GM19438 (cell line): ENCODE measurements at regions not wholly inside any gene's neighbourhood (a gene's known extent, or its start where the extent isn't known, plus 50 kb on each side); places are given as distances from the start of the nearest gene placed in this dataset.

Experiments
- ATAC-seq: cut with Tn5 transposase; IDR thresholded peaks from one replicate; pipeline ENCODE4 v1.9.1; 2021; ENCODE audit warnings: low read depth; ENCODE audit not compliant: unreplicated experiment

DNA sequence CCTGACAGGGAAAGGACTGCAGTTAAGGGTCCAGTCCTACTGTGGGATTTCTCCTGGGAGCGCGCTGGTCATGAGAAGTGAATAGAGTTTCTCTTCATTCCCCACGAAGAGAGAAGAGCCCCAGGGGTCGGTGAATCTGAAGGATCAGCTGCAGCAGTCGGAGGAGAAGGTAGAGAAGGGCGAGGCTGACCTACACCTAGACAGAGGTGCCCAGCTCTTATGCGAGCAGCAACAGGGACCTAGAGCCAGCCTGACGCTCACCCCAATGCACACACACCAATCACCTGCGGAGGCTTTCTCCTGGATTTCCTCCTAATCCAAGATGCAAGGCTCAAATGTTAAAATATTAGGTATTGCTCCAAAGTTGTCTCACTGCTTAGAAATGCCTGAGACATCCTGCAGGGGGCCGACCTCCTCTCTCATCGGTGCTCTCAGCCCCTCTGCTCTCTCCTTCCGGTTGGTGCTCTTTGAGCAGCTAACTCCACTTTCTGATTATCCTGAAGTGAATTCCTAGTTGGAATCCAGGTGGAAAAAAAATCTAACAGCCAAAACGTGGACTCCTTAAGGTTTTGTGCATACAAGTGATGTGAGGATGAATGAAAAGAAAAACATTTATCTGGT is 176.4 kb downstream of the AHR start:
- ATAC-seq = no peak

DNA sequence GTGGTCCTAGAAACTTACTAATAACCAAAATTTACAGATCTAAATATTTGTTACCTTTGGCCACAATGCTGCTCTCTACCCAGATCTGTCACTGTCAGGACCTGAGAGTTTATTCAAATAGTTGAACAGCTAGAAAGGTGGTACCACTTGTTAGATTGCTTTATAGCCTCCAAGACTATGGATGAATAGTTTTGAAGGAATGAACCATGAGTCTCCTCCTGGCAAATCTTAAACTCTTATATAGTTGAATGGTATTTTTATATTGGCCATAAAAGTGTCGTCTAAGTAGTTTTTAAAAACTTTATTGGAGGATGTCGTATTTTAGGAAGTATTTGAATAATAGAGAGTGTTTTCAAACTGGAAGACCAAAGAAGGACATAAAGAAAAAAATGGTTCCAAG is 178.7 kb downstream of the AHR start:
- ATAC-seq = no peak

DNA sequence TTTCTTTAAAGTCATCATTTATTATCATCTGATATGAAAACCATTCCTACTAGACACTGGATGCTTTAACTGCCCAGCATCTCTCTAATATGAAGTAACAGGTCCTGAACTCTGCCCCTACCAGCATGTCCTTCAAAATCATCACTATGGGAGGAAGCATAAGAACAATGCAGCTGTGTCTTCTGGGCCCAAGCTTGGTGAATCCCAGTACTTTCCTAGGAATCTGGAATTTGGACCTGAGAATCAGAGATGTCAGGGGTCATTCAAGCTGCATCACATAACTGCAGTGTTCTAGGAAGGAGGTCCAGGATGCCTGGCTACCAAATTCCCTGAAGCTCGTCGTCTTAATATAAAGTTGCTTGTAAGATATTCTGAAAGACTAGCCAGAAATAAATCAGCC is 182.7 kb downstream of the AHR start:
- ATAC-seq = no peak

DNA sequence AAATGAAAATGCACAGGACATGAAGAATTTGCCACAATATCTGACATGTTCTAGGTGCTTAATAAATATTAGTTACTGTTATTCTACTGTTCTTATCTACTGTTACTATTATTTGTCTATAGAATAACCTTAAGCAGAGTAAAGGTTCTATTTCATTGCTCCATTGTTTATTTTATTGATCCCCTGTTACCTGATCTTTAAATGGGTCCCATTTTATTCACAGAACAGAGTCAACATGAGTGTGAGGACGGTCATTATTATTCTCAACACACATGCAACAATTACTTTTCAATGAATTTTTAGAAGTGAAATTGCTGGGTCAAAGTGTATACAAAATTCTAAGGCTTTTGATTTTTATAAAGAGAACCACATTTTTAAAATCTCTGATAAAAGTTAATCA is 186.9 kb downstream of the AHR start:
- ATAC-seq = no peak

DNA sequence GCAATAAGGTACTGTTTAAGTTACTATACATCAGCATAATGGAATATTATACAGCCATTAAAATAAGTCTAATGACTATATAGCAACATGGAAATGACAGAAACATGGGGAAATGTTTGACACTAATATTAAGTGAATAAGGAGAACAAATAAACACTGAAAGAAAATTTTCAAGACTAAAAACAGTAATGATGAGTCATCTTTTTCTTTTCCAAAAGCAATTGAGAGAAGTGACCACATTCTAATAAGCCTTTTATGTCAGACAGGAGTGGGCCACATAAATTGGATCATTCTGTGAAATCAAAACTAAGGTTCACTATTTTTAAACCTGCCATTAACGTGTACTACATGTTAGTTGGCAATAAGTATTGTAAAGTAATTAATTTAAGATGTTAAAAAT is 187.5 kb downstream of the AHR start:
- ATAC-seq = no peak

DNA sequence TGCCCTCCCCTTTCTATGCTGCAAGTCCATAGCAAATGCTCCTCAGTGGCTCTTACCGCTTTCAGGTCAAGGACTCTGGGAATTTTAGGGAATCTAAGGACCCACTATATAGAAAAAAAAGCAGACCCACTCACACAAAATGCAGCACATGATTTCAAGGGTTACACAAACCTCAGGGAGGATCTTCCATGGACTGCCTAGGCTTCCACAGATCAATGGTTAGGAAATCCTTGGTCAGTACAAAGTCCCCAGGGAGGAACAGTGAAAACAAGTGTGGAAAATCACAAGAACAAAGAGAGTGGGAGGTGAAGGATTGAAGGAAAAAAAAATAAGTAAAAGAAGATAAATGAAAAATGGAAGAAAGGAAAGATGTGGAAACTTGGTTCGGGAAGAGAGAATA is 188.4 kb downstream of the AHR start:
- ATAC-seq = no peak

DNA sequence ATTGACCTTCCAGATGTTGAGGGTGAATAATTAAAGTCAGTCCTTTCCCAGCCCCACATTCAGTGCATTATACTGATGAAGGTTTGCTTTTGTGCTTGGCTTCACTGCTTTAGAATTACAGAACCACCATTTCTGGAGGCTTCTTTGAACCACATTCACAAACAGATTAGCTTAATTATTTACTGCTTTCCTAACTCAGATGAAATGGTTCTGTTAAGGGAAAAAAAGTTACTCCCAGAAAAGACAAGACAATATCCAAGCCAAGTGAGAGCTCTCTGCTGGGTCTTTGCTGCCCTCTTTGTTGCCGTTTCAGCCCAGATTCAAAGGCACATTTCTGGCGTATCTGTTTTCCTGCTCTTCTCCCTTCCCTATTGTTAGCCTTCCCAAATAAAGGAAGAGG is 188.9 kb downstream of the AHR start:
- ATAC-seq = no peak

DNA sequence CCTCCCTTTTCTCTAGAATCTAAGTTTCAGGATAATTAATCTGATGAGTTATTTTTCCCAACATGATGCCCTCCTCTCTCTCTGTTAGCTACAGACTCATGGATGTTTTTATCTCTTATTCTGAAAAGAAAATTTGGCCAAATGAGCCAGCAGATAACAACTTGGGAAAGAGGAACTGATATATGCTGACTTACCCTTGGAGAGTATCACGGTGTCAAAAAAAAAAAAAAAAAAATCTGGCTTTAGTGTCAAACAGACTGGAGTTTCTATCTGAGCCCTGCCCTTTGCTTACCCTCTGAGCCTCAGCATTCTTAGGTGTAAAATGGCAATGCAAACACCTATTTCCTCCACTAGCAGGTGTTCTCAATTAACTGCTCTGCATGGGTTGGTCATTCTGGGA is 190.4 kb downstream of the AHR start:
- no peak for ATAC-seq

DNA sequence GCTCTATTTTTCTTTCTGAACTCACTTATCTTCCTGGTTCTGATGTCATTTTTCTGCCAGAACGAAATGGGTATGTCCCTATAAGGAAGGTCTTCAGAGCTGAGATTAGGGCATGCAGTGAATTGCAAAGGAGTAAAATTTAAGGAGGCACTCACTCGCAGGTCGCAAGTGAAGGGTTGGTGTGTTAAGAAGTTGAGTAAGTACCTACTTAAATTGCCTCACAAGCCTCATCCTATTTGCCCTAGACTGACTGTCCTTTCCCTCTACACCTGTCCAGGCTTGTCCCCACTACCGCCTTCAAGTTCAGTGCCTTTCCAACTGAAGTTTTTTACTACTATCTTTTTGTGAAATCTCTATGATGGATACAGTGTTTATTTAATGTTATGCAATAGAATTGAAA is 191.5 kb downstream of the AHR start:
- ATAC-seq = no peak

DNA sequence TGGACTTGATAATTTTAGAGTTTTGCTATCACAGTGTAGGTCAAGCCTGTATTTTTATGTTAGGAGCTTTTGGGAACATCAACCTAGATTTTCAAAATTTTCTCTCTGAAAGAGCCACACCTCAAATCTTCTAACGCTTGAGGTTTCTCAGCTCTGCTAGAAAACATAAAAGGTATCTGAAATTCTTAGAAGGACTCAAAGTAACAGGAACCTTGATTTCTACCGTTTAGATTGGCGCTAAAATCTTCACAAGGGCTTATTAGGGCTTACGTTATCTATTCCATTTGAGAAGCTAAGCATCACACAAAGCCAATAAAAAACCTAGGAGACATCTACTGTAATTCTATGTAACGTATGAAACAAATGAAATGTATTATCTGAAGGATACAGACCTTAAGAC is 192.4 kb downstream of the AHR start:
- no peak for ATAC-seq

DNA sequence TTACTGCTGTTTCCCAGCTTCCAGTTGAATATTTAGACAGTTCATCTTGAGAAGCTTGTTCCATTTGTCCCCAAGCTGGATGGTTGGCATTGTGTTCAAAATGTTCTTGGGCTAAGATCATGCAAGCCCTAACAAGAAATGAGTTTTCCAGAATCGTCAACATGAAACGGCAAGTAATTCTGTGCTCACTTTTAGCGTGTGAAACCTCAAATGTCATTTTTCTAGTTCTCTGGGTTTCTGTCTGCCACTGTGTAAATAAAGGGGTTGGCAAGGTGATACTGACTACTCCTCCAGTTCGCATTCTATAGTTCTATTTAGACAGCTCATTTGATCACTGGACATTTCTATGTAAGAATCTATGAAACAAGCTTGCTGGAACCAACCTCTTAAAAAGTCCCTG is 194.0 kb downstream of the AHR start:
- ATAC-seq = no peak

DNA sequence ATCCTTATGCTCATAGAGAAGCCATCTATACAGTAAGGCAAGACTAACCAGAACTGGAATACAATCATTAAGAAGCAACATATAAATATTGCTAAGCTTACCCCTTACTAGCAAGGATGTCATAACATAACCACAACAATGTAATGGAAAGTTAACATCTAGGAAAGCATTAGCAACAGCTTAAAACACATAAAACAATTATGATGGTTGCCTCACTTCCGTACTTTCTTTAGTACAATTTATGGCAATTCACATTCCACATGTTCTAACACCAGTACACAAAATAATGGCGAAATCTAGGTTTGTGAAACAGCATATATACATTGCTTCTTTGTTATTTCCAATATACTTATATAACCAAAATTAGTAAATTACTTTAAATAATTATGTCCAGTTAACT is 195.0 kb downstream of the AHR start:
- ATAC-seq = no peak

DNA sequence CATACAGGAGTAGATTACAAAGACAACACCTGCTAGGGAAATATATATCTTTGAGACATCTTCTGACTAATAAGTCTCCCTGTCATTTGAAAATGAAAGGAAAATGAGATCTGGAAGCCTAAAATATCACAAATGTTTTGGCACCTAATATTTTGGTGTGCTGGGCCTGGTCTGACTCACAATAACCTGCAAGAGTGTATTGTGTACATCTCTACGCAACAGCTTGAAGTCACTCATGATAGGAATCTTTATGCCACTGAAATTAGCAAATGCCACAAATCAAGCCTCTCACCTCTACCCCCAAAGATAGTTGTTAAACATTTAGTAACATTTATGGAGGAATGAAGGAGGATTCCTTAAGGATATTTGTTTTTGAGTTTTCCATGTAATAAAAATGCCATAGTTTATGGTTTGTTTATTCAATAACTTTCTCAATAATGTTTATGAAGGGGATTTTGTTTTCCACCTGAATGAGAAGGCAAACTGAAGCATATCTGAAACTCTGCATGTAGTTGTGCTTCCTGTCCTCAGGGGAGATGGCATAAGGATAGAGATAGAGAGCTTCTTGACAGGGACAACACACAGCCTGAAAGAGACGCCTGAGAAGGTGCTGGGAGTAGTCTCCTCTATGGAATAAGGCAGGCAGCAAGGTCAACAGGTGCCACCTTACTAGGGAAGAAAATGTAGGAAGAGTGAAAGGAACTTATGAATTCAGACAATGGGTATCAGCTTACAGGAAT is 197.4 kb downstream of the AHR start:
- no peak for ATAC-seq

DNA sequence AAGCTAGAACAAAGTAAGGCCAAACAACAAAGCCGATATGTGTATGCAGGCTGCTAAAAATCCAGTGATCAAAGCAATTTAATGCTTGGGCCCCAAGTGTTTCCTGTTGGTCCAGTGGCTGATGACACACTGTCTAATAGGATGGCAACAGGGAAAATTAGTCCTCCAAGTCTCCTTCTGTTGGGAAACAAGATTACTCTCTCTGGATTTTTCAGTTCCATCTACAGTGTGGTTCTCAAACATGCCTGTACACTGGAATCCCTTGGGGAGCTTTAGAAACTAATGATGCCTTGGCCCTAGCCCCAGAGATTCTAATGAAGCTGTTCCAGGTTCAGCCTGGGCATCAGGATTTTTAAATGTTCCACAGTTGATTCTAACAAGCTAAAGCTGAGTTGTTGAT is 198.7 kb downstream of the AHR start:
- ATAC-seq = no peak

DNA sequence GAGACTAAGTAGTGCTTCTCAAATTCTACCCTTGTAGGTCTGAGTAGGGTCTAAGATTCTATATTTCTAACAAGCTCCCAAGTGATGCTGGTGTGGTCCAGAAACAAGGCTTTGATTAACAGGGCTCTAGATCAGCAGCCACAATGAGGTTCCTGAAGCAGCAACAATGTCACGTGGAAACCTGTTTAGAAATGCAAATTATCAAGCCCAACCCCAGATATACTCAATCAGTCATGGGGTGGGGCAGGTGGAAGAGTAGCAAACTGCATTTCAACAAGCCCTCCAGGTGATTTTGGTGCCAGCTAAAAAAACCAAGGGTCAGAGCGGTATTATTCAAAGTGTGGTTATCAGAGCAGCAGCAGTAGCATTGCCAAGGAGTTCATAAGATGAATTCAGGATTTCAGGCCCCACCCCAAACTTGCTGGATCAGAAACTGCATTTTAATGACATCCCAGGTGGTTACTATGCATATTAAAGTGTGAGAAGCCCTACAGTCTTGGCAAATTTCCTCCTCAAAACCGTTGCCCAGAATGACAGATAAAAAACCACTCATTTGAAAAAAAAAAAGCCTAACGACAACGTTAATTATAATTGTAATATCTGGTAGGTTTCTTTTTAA is 199.2 kb downstream of the AHR start:
- ATAC-seq = no peak

DNA sequence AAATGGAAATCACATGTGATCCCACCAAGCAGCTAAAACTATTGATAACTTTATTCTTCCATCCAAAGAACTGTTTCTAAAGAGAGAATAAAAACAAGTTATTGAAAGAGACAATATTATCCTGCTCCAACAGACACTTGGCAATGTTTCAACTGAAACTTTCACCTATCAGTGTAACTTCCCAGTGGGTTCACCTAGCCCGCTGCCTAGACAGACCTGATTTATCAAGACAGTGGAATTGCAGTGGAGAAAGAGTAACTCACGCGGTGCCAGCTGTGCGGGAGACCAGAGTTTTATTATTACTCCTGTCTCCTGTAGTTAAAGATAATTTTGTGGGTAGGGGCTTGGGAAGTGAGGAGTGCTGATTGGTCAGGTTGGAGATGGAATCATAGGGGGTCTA is 199.8 kb downstream of the AHR start:
- ATAC-seq = no peak

DNA sequence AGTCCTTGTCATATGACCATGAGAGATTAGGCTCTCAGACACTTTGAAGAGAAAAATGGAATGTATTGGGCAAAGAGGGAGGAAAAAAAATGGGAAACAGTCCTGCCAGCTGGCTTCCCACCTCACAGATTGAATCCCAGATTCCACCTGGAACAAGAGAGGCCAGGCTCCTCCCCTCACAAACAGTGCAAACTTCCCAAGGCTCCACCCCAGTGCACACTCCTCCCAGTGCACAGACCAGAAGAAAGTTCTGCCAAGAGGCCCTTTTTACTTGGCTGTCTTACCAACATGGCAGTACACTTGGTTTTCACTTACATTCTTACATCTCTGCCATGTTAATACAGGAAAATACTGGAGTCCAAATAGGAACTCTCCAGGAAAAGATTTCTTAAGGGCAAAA is 202.3 kb downstream of the AHR start:
- ATAC-seq = no peak

DNA sequence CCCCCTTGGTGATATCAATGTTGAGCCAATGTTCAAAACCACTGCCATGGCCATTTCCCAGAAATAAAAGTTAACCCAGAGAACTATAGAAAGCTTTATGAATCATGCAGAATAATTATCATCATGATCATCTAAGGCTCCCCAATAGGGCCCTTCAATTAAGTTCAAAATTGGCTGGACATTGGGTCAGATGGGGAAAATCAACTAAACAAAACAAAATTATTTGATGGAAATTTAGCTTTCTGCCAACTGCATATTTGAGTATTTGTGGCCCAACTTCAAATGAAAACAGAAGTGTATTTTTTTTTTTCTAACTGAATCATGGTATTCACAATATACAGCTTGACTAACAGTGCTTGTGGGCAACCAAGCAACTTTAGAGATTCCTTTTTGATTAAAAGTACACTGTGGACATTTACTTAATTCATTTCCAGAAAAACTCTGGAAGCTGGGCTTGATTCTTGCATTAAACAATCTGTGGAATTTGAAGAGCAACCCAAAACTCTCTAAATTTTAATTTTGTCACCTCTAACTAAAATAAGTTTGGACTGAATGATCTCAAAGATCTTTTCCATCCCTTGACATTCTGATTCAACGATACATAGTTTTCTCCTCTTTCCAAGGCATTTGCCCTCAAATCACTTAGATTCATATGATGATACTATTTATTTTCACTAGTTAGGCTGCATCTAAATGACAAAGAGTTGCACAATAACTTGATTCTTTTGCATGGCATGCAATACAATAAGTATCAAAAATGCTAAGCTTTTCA is 203.2 kb downstream of the AHR start:
- no peak for ATAC-seq

DNA sequence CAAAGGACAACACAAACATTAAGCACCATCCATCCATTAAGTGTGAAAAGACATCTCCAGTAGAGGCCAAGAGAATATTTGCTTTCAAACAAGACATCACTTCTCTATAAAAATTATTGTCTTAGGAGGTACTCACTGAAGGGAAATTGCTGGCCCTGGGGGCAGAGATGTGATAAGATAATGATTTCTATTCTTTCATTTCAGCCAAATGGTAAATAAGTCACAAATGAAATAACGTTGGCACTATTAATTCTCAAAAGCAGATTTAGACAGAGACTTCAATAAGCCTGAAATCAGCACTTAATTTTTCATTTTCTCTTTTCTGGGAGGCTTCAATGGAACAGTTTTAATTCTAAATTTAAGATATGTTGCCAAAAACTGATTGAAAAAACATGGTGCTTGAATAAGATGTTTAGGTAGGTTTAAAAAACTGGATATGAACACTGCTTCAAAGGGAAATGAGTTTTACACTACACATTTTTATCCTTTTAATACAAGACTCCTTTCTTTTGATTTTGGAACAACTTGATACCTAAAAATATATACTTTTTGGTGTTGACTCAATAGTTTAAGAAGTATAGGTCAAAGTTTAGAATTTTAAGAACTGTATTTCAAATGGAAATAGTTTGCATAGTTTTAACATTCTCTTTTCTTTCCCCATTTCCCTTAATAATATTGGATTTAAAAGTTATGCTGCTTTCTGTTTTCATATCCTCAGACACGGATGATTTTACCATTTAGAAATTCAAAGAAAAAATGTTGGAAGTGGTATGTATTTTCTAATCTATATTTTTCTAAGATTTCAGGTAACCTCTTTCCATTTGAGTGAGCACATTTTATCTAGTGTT is 204.0 kb downstream of the AHR start:
- ATAC-seq = no peak

DNA sequence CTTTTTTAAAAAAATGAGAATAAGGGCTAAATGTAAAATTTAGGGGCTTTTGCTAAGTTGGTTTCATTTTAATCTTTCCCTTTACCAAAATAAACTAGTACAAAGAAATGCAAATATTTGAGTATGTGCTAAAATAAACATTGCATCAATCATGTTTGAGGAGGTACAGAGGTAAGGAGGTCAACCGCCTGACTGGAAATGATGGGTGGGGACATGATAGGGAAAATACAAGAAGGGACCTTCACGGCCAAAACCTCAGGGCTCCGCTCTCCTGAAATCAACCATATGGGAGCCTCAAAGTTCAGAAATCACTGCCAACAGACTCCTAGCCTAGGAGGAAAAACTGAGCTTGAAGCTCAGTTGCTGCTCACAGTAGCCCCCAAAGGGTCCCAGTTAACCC is 207.6 kb downstream of the AHR start:
- ATAC-seq = no peak

DNA sequence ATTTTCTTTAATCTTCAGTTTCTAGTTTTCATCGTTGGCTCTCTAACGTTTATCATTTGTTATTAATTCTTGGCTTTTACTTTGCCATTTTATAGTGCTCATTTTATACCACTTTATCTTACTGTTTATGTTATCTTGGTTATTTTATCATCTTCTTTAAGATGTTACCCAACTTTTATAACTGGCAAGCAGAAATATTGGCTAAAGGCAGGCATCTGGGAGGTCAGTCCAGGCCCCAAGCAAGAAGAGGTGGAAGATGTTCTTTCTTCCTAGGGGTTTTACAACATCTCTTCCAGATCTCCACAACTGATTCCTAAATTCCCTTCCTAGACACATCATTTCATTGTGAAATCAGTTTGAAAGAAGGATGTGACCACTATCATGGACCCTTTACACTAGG is 208.1 kb downstream of the AHR start:
- ATAC-seq = no peak
